ENCODE measurements at regions not wholly inside any gene's neighbourhood (a gene's known extent, or its start where the extent isn't known, plus 50 kb on each side); places are given as distances from the start of the nearest gene placed in this dataset.

- no peak for DNase-seq (ENCODE audit: low read depth)
These were observed 90.5 kb upstream of the TOMM7 start for GRCh38 chr7:22913158-22913557.

- DNase-seq (ENCODE audit: low read depth): no peak
These were observed 89.2 kb upstream of the TOMM7 start for GRCh38 chr7:22911889-22912288.

- no peak for DNase-seq (ENCODE audit: low read depth)
These were observed 87.3 kb upstream of the TOMM7 start for GRCh38 chr7:22909917-22910316.

- peak; percentile 76 for DNase-seq (ENCODE audit: low read depth)
These were observed 85.2 kb upstream of the TOMM7 start for GRCh38 chr7:22907805-22908204.

GRCh38 chr7:22900784-22901183, 78.1 kb upstream of the TOMM7 start:
- no peak for DNase-seq (ENCODE audit: low read depth)

GRCh38 chr7:22900101-22900500, 77.5 kb upstream of the TOMM7 start:
- no peak for DNase-seq (ENCODE audit: low read depth)

GRCh38 chr7:22896917-22897316, 74.3 kb upstream of the TOMM7 start:
- no peak for DNase-seq (ENCODE audit: low read depth)

GRCh38 chr7:22895828-22896165, 73.1 kb upstream of the TOMM7 start:
- DNase-seq (ENCODE audit: low read depth): no peak

GRCh38 chr7:22895140-22895827, 72.6 kb upstream of the TOMM7 start:
- no peak for DNase-seq (ENCODE audit: low read depth)

- no peak for DNase-seq (ENCODE audit: low read depth)
These were observed 71.9 kb upstream of the TOMM7 start for GRCh38 chr7:22894546-22894945.

GRCh38 chr7:22890773-22891172, 68.1 kb upstream of the TOMM7 start:
- no peak for DNase-seq (ENCODE audit: low read depth)

GRCh38 chr7:22885797-22886261, 63.2 kb upstream of the TOMM7 start:
- DNase-seq (ENCODE audit: low read depth): peak; percentile 90

- DNase-seq (ENCODE audit: low read depth): peak; percentile 76
These were observed 62.5 kb upstream of the TOMM7 start for GRCh38 chr7:22884911-22885788.

GRCh38 chr7:22882106-22882505, 59.5 kb upstream of the TOMM7 start:
- no peak for DNase-seq (ENCODE audit: low read depth)

GRCh38 chr7:22879709-22880306, 57.2 kb upstream of the TOMM7 start:
- no peak for DNase-seq (ENCODE audit: low read depth)

GRCh38 chr7:22879280-22879679, 56.6 kb upstream of the TOMM7 start:
- DNase-seq (ENCODE audit: low read depth): no peak

GRCh38 chr7:22876986-22877729, 54.5 kb upstream of the TOMM7 start:
- DNase-seq (ENCODE audit: low read depth): peak; percentile 87

GRCh38 chr7:22875470-22875869, 52.8 kb upstream of the TOMM7 start:
- no peak for DNase-seq (ENCODE audit: low read depth)

GRCh38 chr7:22874904-22875303, 52.3 kb upstream of the TOMM7 start:
- no peak for DNase-seq (ENCODE audit: low read depth)

All from myocyte (in vitro differentiated cells).